Activated CD4-positive, alpha-beta T cell treated with anti-CD3 and anti-CD28 coated beads, Interleukin-2, amount 50 U/mL, for 4 hours (primary cell): ENCODE measurements at regions not wholly inside any gene's neighbourhood (a gene's known extent, or its start where the extent isn't known, plus 50 kb on each side); places are given as distances from the start of the nearest gene placed in this dataset.
A peak's percentile ranks its signal among the peaks of the same experiment; 100 is the strongest.

Source experiments
- DNase-seq, 2 experiments: peaks; one replicate each; pipeline ENCODE4 v3.0.0-alpha.2; 2020

DNA sequence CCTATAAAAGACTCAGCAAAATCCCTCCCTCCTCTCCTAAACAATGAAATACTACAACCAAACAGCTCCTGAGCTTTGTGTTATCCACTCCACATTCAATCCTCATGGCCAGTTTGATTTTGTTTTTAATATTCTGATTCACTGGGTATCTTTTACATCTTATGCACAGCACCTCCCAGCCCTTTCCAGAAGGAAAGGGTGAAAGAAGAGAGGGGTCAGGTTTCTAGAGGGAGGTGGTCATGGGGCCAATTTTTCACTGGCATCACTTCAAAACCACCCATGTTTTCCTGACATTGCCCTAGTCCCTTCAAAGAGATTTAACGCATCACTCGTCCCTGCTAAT lies 315.6 kb downstream of the LPIN1 start:
- DNase-seq, result no peak

GRCh38 chr2:12063210-12063609 lies 316.8 kb downstream of the LPIN1 start:
- DNase-seq, result no peak

DNA sequence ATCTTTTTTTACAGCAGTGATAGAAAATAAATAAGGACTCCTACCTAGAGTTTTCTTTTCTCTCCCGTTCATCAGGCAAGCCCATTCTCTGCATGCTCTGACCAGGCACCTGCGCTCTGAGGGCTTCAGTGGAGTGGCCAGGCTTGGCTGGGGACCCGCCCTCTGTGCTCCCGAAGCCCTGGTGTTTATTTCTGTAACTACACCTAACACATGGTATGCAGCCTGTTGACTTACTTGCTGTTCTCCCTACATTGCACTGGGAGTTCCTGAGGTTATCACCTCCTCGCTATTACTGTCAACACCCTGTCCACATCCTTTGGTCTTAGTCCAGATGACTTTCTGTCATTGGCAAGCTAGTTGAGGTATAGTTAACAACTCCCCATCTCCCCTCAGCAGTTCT lies 317.7 kb downstream of the LPIN1 start:
- no peak for DNase-seq

- DNase-seq, result no peak
These were observed 319.7 kb downstream of the LPIN1 start for GRCh38 chr2:12066116-12066515.

DNA sequence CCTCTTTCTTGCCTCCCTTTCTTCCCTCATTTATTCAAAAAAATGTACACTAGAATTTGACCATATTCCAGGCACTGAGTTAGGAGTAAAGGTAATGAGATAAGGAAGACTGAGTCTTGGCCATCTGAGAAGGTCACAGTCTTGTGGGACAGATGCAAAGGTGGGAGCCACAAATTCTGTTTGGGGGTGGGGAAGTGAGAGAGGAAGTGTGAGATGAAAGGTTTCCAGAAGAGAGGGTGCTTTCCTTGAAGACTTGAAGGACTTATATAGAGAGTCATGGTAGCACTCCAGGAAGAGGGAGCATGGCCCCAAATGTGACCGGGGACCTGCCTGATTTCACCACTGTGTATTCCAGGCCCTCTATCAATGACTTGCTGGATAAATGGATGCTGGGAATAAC lies 320.6 kb downstream of the LPIN1 start:
- no peak for DNase-seq

DNA sequence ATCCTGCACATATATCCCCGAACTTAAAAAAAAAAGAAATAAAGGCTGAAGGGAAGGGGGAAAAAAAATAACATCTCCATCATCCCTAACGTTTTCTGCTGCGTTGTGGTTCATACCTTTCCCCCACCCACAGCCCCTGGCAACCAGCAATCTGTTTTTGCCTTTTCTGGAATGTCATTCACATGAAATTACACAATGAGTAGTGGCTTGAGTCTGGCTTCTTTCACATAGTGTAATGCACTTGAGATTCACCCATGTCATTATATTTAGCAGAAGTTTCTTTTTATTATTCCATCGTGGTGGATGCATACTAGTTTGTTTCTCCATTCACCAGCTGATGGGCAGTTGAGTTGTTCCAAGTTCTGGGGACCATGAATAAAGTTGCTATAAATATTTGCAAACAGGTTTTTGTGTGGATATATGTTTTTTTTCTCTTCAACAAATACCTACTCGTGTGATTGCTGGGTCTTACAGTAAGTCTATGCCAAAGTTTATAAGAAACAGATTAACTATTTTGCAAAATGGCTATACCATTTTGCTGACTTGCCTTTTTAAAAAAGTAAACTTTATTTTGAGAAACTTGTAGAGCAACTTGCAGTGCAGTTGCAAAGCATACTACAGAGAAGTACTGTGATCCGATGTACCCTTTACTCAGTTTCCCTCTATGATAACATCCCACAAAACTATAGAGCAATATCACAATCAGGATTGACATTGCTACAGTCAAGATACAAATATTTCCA lies 322.5 kb downstream of the LPIN1 start:
- no peak for DNase-seq

GRCh38 chr2:12070153-12070552 lies 323.7 kb downstream of the LPIN1 start:
- DNase-seq, result no peak

- no peak for DNase-seq
These were observed 324.1 kb downstream of the LPIN1 start for GRCh38 chr2:12070581-12070980.

- DNase-seq, result no peak
These were observed 324.9 kb downstream of the LPIN1 start for GRCh38 chr2:12071318-12071717.

DNA sequence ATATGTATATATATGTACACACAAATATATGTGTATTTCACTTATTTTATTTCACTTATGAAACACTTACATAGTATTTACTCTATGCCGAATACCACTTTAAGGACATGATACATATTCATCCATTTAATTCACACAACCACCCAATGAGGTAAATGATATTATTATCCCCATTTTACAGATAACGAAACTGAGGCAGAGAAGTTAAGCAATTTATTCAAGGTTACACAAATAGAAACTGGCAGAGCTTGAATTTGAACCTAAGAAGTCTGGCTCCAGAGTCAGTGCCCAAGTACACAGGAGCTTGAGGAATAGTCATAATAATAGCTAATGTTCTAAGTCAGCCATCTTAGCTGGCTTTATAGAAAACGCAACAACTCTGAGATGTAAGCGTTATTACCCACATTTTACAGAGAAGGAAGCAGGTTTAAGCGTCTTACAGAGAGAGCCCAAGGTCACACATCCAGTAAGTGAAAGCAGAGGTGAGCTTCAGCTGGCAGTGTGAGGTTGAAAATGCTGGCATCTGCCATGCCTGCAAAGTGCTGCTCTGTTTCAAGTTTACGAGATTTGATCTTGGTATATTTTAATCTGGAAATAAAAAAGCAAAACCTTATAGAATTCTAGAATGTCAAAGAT lies 326.9 kb downstream of the LPIN1 start:
- DNase-seq, result no peak

- no peak for DNase-seq
These were observed 327.9 kb downstream of the LPIN1 start for GRCh38 chr2:12074126-12074844.

GRCh38 chr2:12074845-12075217 lies 328.4 kb downstream of the LPIN1 start:
- DNase-seq, result no peak

- no peak for DNase-seq
These were observed 329.2 kb downstream of the LPIN1 start for GRCh38 chr2:12075603-12076002.

- no peak for DNase-seq
These were observed 330.4 kb downstream of the LPIN1 start for GRCh38 chr2:12076810-12077209.

GRCh38 chr2:12080360-12080759 lies 333.9 kb downstream of the LPIN1 start:
- DNase-seq, result no peak

GRCh38 chr2:12081481-12082210 lies 335.2 kb downstream of the LPIN1 start:
- DNase-seq, result peak; percentile 17 to 18

- no peak for DNase-seq
These were observed 336.7 kb downstream of the LPIN1 start for GRCh38 chr2:12083081-12083581.

DNA sequence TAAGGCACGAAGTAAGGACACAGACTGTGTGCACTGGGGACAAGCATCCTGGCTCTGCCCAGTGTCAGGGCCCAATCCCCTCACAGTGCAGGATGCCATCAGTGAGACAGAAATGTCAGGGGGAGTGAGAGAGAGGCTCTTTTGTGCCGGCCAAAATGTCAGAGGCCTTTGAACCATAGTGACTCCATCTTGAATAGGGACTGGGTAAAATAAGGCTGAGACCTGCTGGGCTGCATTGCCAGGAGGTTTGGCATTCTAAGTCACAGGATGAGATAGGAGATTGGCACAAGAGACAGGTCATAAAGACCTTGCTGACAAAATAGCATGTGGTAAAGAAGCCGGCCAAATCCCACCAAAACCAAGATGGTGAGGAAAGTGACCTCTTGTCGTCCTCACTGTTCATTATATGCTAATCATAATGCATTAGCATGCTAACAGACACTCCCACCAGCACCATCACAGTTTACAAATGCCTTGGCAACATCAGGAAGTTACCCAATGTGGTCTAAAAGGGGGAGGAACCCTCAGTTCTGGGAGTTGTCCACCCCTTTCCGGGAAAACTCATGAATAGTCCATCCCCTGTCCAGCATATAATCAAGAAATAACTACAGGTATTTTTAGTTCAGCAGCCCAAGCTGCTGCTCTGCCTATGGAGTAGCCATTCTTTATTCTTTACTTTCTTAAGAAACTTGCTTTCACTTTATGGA lies 337.4 kb downstream of the LPIN1 start:
- DNase-seq, result no peak

DNA sequence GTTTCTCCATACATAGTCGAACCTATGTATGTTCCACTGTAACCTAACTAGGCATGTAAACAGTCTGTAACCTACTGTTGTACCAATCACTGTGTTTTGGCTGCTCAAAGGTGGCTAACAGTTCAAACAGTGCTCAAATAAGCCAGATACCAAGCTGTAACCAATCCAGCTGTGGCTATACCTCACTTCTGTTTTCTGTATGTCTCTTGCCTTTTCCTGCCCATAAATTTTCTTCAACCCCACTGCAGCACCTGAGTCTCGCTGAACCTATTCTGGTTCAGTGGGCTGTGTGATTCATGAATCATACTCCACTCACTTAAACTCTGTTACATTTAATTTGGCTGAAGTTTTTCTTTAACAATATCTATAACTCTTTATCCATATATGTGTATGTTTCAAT lies 340.7 kb downstream of the LPIN1 start:
- DNase-seq, result no peak

GRCh38 chr2:12087671-12088380 lies 341.4 kb downstream of the LPIN1 start:
- no peak for DNase-seq

DNA sequence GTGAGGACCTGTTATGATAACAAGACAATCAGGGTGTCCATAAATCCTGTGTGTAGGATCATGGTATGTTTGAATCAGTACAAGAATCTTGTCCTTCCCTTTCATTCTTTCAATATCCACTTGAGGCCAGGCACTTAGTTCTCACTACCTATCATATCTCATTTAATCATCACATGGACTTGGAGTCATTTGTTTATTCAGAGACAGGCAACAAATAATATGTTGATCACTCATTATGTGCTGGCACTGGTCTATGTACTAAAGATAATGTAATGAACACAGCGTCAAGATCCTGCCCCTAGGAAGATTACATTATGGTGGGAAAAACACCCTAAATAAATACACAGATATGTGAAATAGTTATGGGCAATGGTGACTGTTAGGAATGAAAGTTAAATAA lies 342.6 kb downstream of the LPIN1 start:
- no peak for DNase-seq

GRCh38 chr2:12089496-12089895 lies 343.1 kb downstream of the LPIN1 start:
- DNase-seq, result no peak
